ENCODE measurements at regions not wholly inside any gene's neighbourhood (a gene's known extent, or its start where the extent isn't known, plus 50 kb on each side); places are given as distances from the start of the nearest gene placed in this dataset.

DNA sequence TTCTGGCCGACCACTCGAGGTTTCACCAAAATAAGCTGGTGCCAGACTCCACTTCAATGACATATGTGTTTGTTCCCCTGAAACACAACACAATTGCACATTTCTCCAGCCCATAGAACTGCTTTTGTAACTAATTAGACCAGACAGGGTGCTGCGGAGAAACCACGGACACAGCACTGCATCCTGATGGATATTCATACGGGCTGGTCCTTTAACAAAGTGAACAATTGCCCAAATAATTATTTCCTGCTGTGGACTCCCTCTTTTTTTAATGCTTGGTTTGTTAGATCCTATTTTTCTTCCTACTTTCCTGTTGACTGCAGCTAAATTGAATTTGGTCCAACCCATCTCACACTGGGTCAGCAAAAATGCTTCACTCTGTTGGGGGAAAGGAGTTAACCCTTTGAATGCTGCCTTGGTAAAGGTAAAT is 198.6 kb upstream of the BMPER start:
- POLR2A ChIA-PET, result no interaction called here
- Histone ChIP-seq H3K4me3 (ENCODE audit: low read depth, low read length) (no peak overlapping the region), H3K27ac (ENCODE audit: low read depth, low read length) (no peak overlapping the region), H3K27me3 (ENCODE audit: control insufficient read depth, insufficient read depth, low read length) (no peaks in the 10 kb centered on the region), H3K9me3 (ENCODE audit: control insufficient read depth, insufficient read depth, low read length) (no peaks in the 10 kb centered on the region)
- no peak for DNase-seq (ENCODE audit: low read depth, low spot score)
- TF ChIP-seq, protein P1, sequence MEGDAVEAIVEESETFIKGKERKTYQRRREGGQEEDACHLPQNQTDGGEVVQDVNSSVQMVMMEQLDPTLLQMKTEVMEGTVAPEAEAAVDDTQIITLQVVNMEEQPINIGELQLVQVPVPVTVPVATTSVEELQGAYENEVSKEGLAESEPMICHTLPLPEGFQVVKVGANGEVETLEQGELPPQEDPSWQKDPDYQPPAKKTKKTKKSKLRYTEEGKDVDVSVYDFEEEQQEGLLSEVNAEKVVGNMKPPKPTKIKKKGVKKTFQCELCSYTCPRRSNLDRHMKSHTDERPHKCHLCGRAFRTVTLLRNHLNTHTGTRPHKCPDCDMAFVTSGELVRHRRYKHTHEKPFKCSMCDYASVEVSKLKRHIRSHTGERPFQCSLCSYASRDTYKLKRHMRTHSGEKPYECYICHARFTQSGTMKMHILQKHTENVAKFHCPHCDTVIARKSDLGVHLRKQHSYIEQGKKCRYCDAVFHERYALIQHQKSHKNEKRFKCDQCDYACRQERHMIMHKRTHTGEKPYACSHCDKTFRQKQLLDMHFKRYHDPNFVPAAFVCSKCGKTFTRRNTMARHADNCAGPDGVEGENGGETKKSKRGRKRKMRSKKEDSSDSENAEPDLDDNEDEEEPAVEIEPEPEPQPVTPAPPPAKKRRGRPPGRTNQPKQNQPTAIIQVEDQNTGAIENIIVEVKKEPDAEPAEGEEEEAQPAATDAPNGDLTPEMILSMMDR (IDR thresholded peaks at IDR 0.05; ENCODE audit: low read depth, low read length), result no peak
- CTCF ChIA-PET, result interaction anchor here (0.5 to 1.2 kb wide), 2 partner anchors 13 to 247 kb away, joined by 4 read pairs; no protein-coding TSS in a partner anchor

DNA sequence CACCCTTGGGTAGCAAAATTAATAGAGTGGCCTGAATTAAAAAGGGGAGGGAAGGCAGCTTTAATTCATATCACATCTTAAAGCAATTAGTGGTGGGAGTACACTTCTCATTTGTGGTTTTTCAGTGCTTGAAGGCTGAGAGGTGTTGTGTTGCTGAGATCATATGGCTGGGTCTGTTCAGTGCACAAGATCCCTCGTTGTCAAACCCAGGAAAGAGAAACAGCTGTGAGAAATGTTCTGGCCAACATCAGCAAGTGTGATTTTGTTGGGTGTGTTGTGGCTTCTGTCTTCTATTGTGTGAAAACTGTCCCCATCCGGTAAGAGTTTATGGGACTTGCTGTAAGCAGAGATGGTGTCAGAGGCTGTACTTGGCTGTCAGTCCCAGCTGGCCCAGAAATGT is 197.9 kb upstream of the BMPER start:
- no peaks in the 10 kb centered on the region for H3K9me3 ChIP-seq (ENCODE audit: control insufficient read depth, insufficient read depth, low read length)
- H3K4me3 ChIP-seq (ENCODE audit: low read depth, low read length), result no peak overlapping the region
- DNase-seq (ENCODE audit: low read depth, low spot score), result no peak
- CTCF ChIA-PET, result interaction anchor here (0.5 to 1.2 kb wide), 5 partner anchors 9 to 248 kb away, joined by 3 to 4 read pairs (median 4); no protein-coding TSS in a partner anchor
- no peak overlapping the region for H3K27ac ChIP-seq (ENCODE audit: low read depth, low read length)
- TF ChIP-seq, protein P1 (IDR thresholded peaks at IDR 0.05; ENCODE audit: low read depth, low read length), result no peak
- POLR2A ChIA-PET, result no interaction called here
- no peaks in the 10 kb centered on the region for H3K27me3 ChIP-seq (ENCODE audit: control insufficient read depth, insufficient read depth, low read length)

DNA sequence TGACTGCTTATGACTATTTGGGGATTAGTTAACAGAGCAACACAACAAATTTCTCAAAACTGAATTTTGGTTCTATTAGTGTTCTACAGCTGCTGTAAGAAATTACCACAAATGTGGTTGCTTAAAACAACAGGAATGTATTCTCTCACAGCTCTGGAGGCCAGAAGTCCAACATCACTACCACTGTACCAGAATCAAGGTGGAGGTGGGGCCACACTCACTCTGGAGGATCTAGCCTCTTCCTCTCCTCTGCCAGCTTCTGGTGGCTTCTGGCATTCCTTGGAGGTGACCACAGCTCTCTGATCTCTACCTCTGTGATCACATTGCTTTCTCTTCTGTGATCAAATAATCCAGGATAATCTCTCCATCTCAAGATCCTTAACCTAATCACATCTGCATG is 194.7 kb upstream of the BMPER start:
- Histone ChIP-seq H3K9me3 (ENCODE audit: control insufficient read depth, insufficient read depth, low read length) (peaks cover 5% of the 10 kb centered on the region; the same call in 1 of the 2 replicates), H3K27me3 (ENCODE audit: control insufficient read depth, insufficient read depth, low read length) (no peaks in the 10 kb centered on the region), H3K27ac (ENCODE audit: low read depth, low read length) (no peak overlapping the region), H3K4me3 (ENCODE audit: low read depth, low read length) (no peak overlapping the region)
- DNase-seq (ENCODE audit: low read depth, low spot score), result no peak
- TF ChIP-seq, protein P1 (IDR thresholded peaks at IDR 0.05; ENCODE audit: low read depth, low read length), result no peak
- POLR2A ChIA-PET, result no interaction called here
- CTCF ChIA-PET, result no interaction called here

DNA sequence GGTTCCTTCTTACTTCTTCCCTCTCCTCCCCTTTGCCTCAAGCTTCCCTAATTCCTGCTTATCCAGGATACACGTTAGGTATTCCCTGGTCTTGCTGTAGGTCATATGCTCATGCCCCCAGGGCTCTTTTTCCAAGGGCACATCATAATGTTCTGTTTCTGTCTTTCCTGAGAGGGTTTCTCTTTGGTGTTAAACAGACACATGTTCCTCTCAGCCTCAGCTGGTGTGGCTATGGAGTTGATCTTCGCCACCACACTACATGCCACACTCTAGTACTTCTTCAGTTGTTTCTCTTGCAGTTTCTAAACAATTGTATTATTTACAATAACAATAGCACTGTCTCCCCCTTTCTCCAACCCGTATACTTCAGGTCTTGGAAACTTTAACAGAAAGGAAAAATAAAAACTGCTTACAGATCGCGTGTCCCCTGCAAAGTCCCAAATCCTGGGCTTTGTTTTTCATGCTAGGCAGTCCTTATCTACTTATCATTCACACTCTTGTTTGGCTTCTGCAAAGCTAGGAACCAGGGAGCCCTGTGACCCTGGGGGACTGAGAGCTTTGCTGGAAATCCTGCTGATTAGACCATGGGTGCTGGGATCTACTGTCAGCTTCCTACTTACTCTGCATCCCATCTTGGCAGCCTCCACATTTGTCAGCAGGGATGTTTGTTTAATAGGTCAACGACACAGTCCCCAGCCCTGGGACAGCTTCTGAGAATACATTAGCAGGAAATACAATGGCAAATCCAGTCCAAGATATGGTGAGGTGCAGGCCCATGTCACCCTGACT is 193.9 kb upstream of the BMPER start:
- Histone ChIP-seq H3K27me3 (ENCODE audit: control insufficient read depth, insufficient read depth, low read length) (no peaks in the 10 kb centered on the region), H3K4me3 (ENCODE audit: low read depth, low read length) (no peak overlapping the region), H3K27ac (ENCODE audit: low read depth, low read length) (no peak overlapping the region), H3K9me3 (ENCODE audit: control insufficient read depth, insufficient read depth, low read length) (peaks cover 5% of the 10 kb centered on the region; the same call in 1 of the 2 replicates)
- no peak for DNase-seq (ENCODE audit: low read depth, low spot score)
- TF ChIP-seq, protein P1 (IDR thresholded peaks at IDR 0.05; ENCODE audit: low read depth, low read length), result no peak
- ChIA-PET CTCF (interaction anchor here (0.8 to 1.9 kb wide), 2 partner anchors 222 to 468 kb away, joined by 3 to 12 read pairs; no protein-coding TSS in a partner anchor), POLR2A (no interaction called here)

DNA sequence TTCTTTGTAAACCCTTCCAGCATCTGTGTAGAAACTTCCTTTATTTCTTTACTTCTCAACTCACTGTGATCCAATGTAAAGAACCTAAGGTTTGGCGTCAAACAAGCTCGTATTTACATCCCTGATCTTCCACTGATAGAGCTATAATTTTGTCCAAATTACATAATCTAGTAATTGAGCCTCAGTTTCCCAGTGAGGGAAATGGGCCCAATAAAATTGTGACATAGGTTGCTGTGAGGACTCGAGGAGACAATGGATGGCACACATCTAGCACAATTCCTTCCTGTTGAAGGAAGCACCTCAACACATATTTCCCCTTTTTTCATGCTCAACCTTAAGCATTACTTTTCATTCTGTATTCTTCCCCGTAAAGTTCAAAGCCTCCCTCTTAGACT is 193.3 kb upstream of the BMPER start:
- CTCF ChIA-PET, result interaction anchor here (0.8 to 1.9 kb wide), 2 partner anchors 221 to 468 kb away, joined by 3 to 12 read pairs; no protein-coding TSS in a partner anchor

More for the DNA sequence above, 193.3 kb upstream of the BMPER start:
- TF ChIP-seq, protein P1 (IDR thresholded peaks at IDR 0.05; ENCODE audit: low read depth, low read length), result no peak
- no peak overlapping the region for H3K27ac ChIP-seq (ENCODE audit: low read depth, low read length)
- DNase-seq (ENCODE audit: low read depth, low spot score), result no peak
- H3K9me3 ChIP-seq (ENCODE audit: control insufficient read depth, insufficient read depth, low read length), result peaks cover 5% of the 10 kb centered on the region; the same call in 1 of the 2 replicates
- POLR2A ChIA-PET, result no interaction called here
- no peaks in the 10 kb centered on the region for H3K27me3 ChIP-seq (ENCODE audit: control insufficient read depth, insufficient read depth, low read length)
- H3K4me3 ChIP-seq (ENCODE audit: low read depth, low read length), result no peak overlapping the region

Data from AG04450 (cell line).